ENCODE measurements at regions not wholly inside any gene's neighbourhood (a gene's known extent, or its start where the extent isn't known, plus 50 kb on each side); places are given as distances from the start of the nearest gene placed in this dataset.
"Not testable (repeated sequence)": the region's sequence is repeated elsewhere in the genome, so short reads cannot be mapped to it uniquely, and the experiment has no call there.

DNA sequence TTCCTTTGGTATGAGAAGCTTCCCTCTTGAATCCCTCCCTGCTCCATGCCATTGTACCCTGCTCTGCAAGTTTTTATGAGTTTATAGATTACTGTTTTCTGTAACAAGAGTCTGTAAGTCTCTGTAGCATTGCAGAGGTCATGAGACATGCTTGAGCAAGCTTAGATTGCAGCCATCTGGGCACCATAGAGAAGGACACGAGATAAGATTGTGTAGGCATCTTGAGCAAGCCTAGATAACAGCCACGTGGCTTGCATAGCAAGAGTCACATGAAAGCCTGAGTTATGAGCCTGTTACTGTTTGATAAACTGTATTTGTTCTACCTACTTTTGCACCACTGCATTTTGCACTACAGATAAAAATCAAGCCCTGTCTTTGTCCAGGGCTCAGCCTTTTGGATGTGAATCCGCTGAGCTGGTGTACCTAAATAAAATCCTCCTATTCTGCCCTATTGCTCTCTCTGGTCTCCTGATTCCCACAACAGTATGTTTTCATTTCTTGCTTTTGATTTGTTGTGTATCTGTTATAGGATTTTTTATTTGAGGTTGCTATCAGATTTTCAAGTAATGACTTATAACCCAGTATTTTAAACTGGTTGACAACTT, 127.4 kb upstream of the ANKRD50 start:
- peaks cover 10% of the 10 kb centered on the region for H3K9me3 ChIP-seq (replicated peaks; ENCODE audit: low read length)
- H3K4me3 ChIP-seq (ENCODE audit: low read length) = no peak overlapping the region
- no peak overlapping the region for H3K4me2 ChIP-seq (ENCODE audit: low read length)
- H3K9ac ChIP-seq (ENCODE audit: low read depth, low read length) = no peak overlapping the region
- H3K36me3 ChIP-seq (ENCODE audit: insufficient read depth, low read length) = no peaks in the 10 kb centered on the region
- no peaks in the 10 kb centered on the region for H3K27me3 ChIP-seq (ENCODE audit: control insufficient read depth, insufficient read depth, low read length)
- H3K4me1 ChIP-seq (ENCODE audit: control insufficient read depth, insufficient read depth, low read length) = no peaks in the 10 kb centered on the region

DNA sequence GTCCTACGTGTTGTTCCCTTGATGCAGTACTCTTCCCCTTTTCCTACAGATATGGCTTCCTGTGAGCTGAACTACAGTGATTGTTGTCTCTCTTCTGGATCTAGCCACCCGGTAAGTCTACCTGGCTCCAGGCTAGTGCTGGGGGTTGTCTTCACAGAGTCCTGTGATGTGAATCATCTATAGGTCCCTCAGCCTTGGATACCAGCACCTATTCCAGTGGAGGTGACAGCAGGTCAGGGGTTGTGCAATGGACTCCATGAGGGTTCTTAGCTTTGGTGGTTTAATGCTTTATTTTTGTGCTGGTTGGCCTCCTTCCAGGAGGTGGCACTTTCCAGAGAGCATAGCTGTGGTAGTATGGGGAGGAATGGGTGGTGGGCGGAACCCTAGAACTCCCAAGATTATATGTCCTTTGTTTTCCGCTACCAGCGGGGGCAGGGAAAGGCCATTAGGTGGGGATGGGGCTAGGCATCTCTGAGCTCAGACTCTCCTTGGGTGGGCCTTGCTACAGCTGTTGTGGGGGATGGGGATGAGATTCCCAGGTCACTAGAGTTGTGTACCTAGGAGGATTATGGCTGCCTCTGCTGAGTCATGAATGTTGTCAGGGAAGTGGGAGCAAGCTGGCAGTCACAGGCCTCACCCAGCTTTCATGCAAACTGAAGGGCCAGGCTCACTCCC, 121.4 kb upstream of the ANKRD50 start:
- Histone ChIP-seq H3K9me3 (replicated peaks; ENCODE audit: low read length) (peaks cover 4% of the 10 kb centered on the region), H3K36me3 (ENCODE audit: insufficient read depth, low read length) (no peaks in the 10 kb centered on the region), H3K9ac (ENCODE audit: low read depth, low read length) (no peak overlapping the region), H3K4me3 (ENCODE audit: low read length) (no peak overlapping the region), H3K4me2 (ENCODE audit: low read length) (no peak overlapping the region), H3K4me1 (ENCODE audit: control insufficient read depth, insufficient read depth, low read length) (no peaks in the 10 kb centered on the region), H3K27me3 (ENCODE audit: control insufficient read depth, insufficient read depth, low read length) (no peaks in the 10 kb centered on the region)

- H3K27me3 ChIP-seq (ENCODE audit: control insufficient read depth, insufficient read depth, low read length) = no peaks in the 10 kb centered on the region
- no peaks in the 10 kb centered on the region for H3K36me3 ChIP-seq (ENCODE audit: insufficient read depth, low read length)
- H3K9ac ChIP-seq (ENCODE audit: low read depth, low read length) = no peak overlapping the region
- no peaks in the 10 kb centered on the region for H3K4me1 ChIP-seq (ENCODE audit: control insufficient read depth, insufficient read depth, low read length)
- H3K9me3 ChIP-seq (replicated peaks; ENCODE audit: low read length) = no peaks in the 10 kb centered on the region
- H3K4me2 ChIP-seq (ENCODE audit: low read length) = no peak overlapping the region
- no peak overlapping the region for H3K4me3 ChIP-seq (ENCODE audit: low read length)
Observed at GRCh38 chr4:124828382-124828781, 115.8 kb upstream of the ANKRD50 start.

GRCh38 chr4:124817531-124817930, 105.0 kb upstream of the ANKRD50 start:
- no peak overlapping the region for H3K4me2 ChIP-seq (ENCODE audit: low read length)
- H3K9me3 ChIP-seq (replicated peaks; ENCODE audit: low read length) = no peaks in the 10 kb centered on the region
- no peaks in the 10 kb centered on the region for H3K27me3 ChIP-seq (ENCODE audit: control insufficient read depth, insufficient read depth, low read length)
- H3K36me3 ChIP-seq (ENCODE audit: insufficient read depth, low read length) = no peaks in the 10 kb centered on the region
- no peaks in the 10 kb centered on the region for H3K4me1 ChIP-seq (ENCODE audit: control insufficient read depth, insufficient read depth, low read length)
- no peak overlapping the region for H3K4me3 ChIP-seq (ENCODE audit: low read length)
- no peak overlapping the region for H3K9ac ChIP-seq (ENCODE audit: low read depth, low read length)

DNA sequence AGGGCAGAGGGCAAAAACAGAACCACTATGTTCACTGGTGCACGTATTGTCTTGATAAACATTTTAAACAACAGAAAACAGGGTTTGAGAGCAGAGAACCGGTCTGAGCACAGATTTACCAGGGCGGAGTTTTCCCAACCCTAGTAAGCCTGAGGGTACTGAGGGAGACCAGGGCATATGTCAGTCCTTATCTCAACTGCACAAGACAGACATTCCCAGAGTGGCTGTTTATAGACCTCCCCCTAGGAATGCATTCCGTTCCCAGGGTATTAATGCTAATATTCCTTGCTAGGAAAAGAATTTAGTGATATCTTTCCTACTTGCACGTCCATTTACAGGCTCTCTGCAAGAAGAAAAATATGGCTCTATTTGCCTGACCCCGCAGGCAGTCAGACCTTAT, 99.7 kb upstream of the ANKRD50 start:
- H3K27me3 ChIP-seq (ENCODE audit: control insufficient read depth, insufficient read depth, low read length); H3K9ac ChIP-seq (ENCODE audit: low read depth, low read length); H3K4me1 ChIP-seq (ENCODE audit: control insufficient read depth, insufficient read depth, low read length); H3K4me3 ChIP-seq (ENCODE audit: low read length); H3K4me2 ChIP-seq (ENCODE audit: low read length); H3K9me3 ChIP-seq (replicated peaks; ENCODE audit: low read length); H3K36me3 ChIP-seq (ENCODE audit: insufficient read depth, low read length): not testable (repeated sequence)

GRCh38 chr4:124810827-124811226, 98.3 kb upstream of the ANKRD50 start:
- no peaks in the 10 kb centered on the region for H3K27me3 ChIP-seq (ENCODE audit: control insufficient read depth, insufficient read depth, low read length)
- no peaks in the 10 kb centered on the region for H3K9me3 ChIP-seq (replicated peaks; ENCODE audit: low read length)
- H3K4me3 ChIP-seq (ENCODE audit: low read length) = no peak overlapping the region
- no peaks in the 10 kb centered on the region for H3K4me1 ChIP-seq (ENCODE audit: control insufficient read depth, insufficient read depth, low read length)
- no peak overlapping the region for H3K4me2 ChIP-seq (ENCODE audit: low read length)
- no peaks in the 10 kb centered on the region for H3K36me3 ChIP-seq (ENCODE audit: insufficient read depth, low read length)
- no peak overlapping the region for H3K9ac ChIP-seq (ENCODE audit: low read depth, low read length)

- Histone ChIP-seq H3K9ac (ENCODE audit: low read depth, low read length) (no peak overlapping the region), H3K4me1 (ENCODE audit: control insufficient read depth, insufficient read depth, low read length) (no peaks in the 10 kb centered on the region)
Observed at GRCh38 chr4:124807421-124807820, 94.9 kb upstream of the ANKRD50 start.

DNA sequence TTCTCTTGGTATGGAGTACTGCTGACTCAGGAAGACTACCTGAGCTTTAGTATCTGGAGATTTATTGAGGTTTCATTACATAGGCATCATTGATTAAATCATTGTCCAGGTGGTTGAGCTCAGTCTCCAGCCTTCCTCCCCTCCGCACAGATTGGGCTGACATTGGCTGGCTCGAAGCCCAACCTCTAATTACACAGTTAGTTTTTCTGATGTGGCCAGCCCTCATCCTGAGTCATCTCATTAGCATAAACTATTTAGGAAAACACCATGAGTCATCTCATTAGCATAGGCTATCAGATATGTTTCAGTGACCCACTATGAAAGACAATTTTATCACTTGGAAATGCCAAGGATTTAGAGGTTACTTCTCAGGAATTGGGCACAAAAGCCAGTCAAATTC, 93.9 kb upstream of the ANKRD50 start:
- Histone ChIP-seq H3K36me3 (ENCODE audit: insufficient read depth, low read length) (no peaks in the 10 kb centered on the region), H3K9me3 (replicated peaks; ENCODE audit: low read length) (no peaks in the 10 kb centered on the region), H3K27me3 (ENCODE audit: control insufficient read depth, insufficient read depth, low read length) (no peaks in the 10 kb centered on the region), H3K9ac (ENCODE audit: low read depth, low read length) (no peak overlapping the region), H3K4me3 (ENCODE audit: low read length) (no peak overlapping the region), H3K4me1 (ENCODE audit: control insufficient read depth, insufficient read depth, low read length) (no peaks in the 10 kb centered on the region), H3K4me2 (ENCODE audit: low read length) (no peak overlapping the region)

More at GRCh38 chr4:124807421-124807820, 94.9 kb upstream of the ANKRD50 start:
- Histone ChIP-seq H3K4me2 (ENCODE audit: low read length) (no peak overlapping the region), H3K4me3 (ENCODE audit: low read length) (no peak overlapping the region), H3K9me3 (replicated peaks; ENCODE audit: low read length) (no peaks in the 10 kb centered on the region), H3K36me3 (ENCODE audit: insufficient read depth, low read length) (no peaks in the 10 kb centered on the region), H3K27me3 (ENCODE audit: control insufficient read depth, insufficient read depth, low read length) (no peaks in the 10 kb centered on the region)

GRCh38 chr4:124804584-124804983, 92.1 kb upstream of the ANKRD50 start:
- H3K9me3 ChIP-seq (replicated peaks; ENCODE audit: low read length) = no peaks in the 10 kb centered on the region
- no peak overlapping the region for H3K9ac ChIP-seq (ENCODE audit: low read depth, low read length)
- no peaks in the 10 kb centered on the region for H3K4me1 ChIP-seq (ENCODE audit: control insufficient read depth, insufficient read depth, low read length)
- H3K4me3 ChIP-seq (ENCODE audit: low read length) = no peak overlapping the region
- no peaks in the 10 kb centered on the region for H3K27me3 ChIP-seq (ENCODE audit: control insufficient read depth, insufficient read depth, low read length)
- H3K36me3 ChIP-seq (ENCODE audit: insufficient read depth, low read length) = no peaks in the 10 kb centered on the region
- no peak overlapping the region for H3K4me2 ChIP-seq (ENCODE audit: low read length)

DNA sequence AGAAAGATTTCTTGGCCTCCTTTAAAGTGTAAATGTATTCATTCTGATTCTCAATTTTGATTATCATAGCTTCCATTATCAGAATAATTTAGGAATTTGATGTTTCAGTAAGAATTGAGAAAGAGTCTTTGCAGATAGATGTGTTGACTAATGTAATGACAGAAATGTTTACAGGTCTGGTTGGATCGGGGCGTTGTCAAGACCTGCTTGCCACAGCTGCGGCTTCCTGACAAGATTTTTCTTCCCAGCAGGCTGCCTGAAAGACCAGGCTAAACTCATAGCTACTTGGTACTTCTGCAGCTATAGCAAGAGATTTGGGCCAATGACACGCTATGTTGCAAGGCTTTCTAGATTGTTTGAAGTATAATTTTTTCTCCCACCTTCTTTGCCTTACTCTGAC, 91.5 kb upstream of the ANKRD50 start:
- H3K36me3 ChIP-seq (ENCODE audit: insufficient read depth, low read length) = no peaks in the 10 kb centered on the region
- H3K27me3 ChIP-seq (ENCODE audit: control insufficient read depth, insufficient read depth, low read length) = no peaks in the 10 kb centered on the region
- no peaks in the 10 kb centered on the region for H3K9me3 ChIP-seq (replicated peaks; ENCODE audit: low read length)
- no peaks in the 10 kb centered on the region for H3K4me1 ChIP-seq (ENCODE audit: control insufficient read depth, insufficient read depth, low read length)
- H3K9ac ChIP-seq (ENCODE audit: low read depth, low read length) = no peak overlapping the region
- no peak overlapping the region for H3K4me3 ChIP-seq (ENCODE audit: low read length)
- H3K4me2 ChIP-seq (ENCODE audit: low read length) = no peak overlapping the region

DNA sequence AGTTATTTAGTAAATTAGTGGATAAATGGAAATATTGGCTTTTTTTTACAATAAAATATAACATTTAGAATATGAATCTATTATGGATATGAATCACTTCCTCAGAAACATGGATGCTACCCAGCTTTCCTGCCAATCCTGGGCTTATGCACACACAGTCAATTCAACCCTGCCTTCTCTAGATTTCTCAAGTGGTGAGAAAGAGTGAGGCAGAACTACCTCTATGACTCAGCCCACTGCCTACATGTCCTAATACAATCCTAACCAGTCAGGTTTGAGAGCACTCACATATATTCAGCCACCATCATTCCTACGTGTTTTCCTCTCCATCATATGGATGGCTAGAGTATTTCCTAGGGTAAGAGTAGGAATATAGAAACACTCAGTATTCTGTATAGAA, 91.1 kb upstream of the ANKRD50 start:
- H3K4me3 ChIP-seq (ENCODE audit: low read length) = no peak overlapping the region
- no peaks in the 10 kb centered on the region for H3K4me1 ChIP-seq (ENCODE audit: control insufficient read depth, insufficient read depth, low read length)
- no peak overlapping the region for H3K9ac ChIP-seq (ENCODE audit: low read depth, low read length)
- no peak overlapping the region for H3K4me2 ChIP-seq (ENCODE audit: low read length)
- no peaks in the 10 kb centered on the region for H3K36me3 ChIP-seq (ENCODE audit: insufficient read depth, low read length)
- no peaks in the 10 kb centered on the region for H3K9me3 ChIP-seq (replicated peaks; ENCODE audit: low read length)
- H3K27me3 ChIP-seq (ENCODE audit: control insufficient read depth, insufficient read depth, low read length) = no peaks in the 10 kb centered on the region

DNA sequence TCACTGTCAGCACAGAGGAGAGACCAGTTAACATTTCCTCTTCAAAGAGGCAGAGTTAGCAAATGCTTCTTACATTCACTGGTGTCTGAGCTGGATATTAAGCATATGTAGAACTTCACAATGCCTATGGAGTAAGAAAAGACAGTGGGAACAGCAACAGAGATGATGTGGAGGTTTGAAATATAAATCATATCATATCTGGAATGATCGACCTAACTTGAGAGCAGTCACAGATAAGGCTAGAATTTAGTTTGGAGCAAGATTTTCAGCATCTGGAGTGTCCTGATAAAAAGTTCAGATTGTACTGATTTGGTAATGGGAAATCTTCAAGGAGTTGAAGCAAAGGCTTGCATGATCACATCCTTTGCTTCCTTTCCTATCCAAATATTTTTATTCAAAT, 90.5 kb upstream of the ANKRD50 start:
- no peak overlapping the region for H3K9ac ChIP-seq (ENCODE audit: low read depth, low read length)
- no peak overlapping the region for H3K4me3 ChIP-seq (ENCODE audit: low read length)
- H3K9me3 ChIP-seq (replicated peaks; ENCODE audit: low read length) = no peaks in the 10 kb centered on the region
- no peak overlapping the region for H3K4me2 ChIP-seq (ENCODE audit: low read length)
- H3K27me3 ChIP-seq (ENCODE audit: control insufficient read depth, insufficient read depth, low read length) = no peaks in the 10 kb centered on the region
- no peaks in the 10 kb centered on the region for H3K4me1 ChIP-seq (ENCODE audit: control insufficient read depth, insufficient read depth, low read length)
- no peaks in the 10 kb centered on the region for H3K36me3 ChIP-seq (ENCODE audit: insufficient read depth, low read length)
